ENCODE measurements at regions not wholly inside any gene's neighbourhood (a gene's known extent, or its start where the extent isn't known, plus 50 kb on each side); places are given as distances from the start of the nearest gene placed in this dataset.
"Not testable (repeated sequence)": the region's sequence is repeated elsewhere in the genome, so short reads cannot be mapped to it uniquely, and the experiment has no call there.

GRCh38 chr16:29318561-29318968 lies 87.9 kb downstream of the NPIPB11 start:
- TF ChIP-seq CTCF, POLR2A, EP300 (IDR thresholded peaks at IDR 0.05): not testable (repeated sequence)
- peak in 1 of 4 donors; percentile 54 for TF ChIP-seq POLR2AphosphoS5 (IDR thresholded peaks at IDR 0.05)

Data from sigmoid colon (tissue), 4 donors.